B cell (primary cell): ENCODE measurements at regions not wholly inside any gene's neighbourhood (a gene's known extent, or its start where the extent isn't known, plus 50 kb on each side); places are given as distances from the start of the nearest gene placed in this dataset.

Experiments used
- ATAC-seq: fragments of 200-7000 bp; cut with Tn5 transposase; one replicate; pipeline ENCODE4 v1.10.0; 2021; ENCODE audit warnings: low read depth, mild to moderate bottlenecking, moderate number of reproducible peaks, moderate library complexity
- CTCF ChIA-PET: fragments of 350-600 bp; sonication (Branson Sonifier 250); formaldehyde crosslinking; loops from one replicate; lab custom pipeline; 2021; ENCODE audit warnings: antibody characterized with exemption, inconsistent platforms; lab: Charles Lee
- POLR2A ChIA-PET: fragments of 350-600 bp; sonication (Branson Sonifier 250); formaldehyde crosslinking; loops from one replicate; lab custom pipeline; 2021; ENCODE audit warnings: antibody characterized with exemption; lab: Charles Lee
- DNase-seq: peaks from one replicate; pipeline ENCODE4 v3.0.0; 2013
- H2AFZ ChIP-seq: 2 replicates; pipeline ENCODE4 v1.6.1; 2012; ENCODE audit warnings: mild to moderate bottlenecking, low read depth, low read length; ENCODE audit not compliant: insufficient read depth, poor library complexity, severe bottlenecking
- H3K27ac ChIP-seq, 2 donors: 1 replicate in 1 of 2; 2 replicates in 1 of 2; pipeline ENCODE4 v1.5.1; 2012 to 2013; ENCODE audit warnings: low read length in 2 of 2, mild to moderate bottlenecking in 2 of 2, moderate library complexity in 1 of 2
- H3K27me3 ChIP-seq, 4 experiments: fragments of 200-600 bp in 1 of 4; sonication (generic) in 1 of 4; replicated peaks in 1 of 4; 1 replicate in 2 of 4; 2 replicates in 2 of 4; pipeline versions ENCODE4 v1.6.1 to v1.7.0; 2013 to 2016; ENCODE audit warnings: low read length in 3 of 4, mild to moderate bottlenecking in 2 of 4, mixed read lengths in 1 of 4, moderate library complexity in 1 of 4; ENCODE audit not compliant: insufficient read depth in 4 of 4, control insufficient read depth in 3 of 4; ENCODE audit errors: control extremely low read depth in 1 of 4
- H3K36me3 ChIP-seq, 2 experiments: replicated peaks in 1 of 2; 1 replicate in 1 of 2; 2 replicates in 1 of 2; pipeline versions ENCODE4 v1.6.1 to v1.7.1; 2013; ENCODE audit warnings: low read length in 1 of 2; ENCODE audit not compliant: insufficient read depth in 2 of 2, control insufficient read depth in 1 of 2; ENCODE audit errors: control extremely low read depth in 1 of 2, extremely low read depth in 1 of 2
- H3K4me1 ChIP-seq, 2 donors: fragments of 200-600 bp in 1 of 2; sonication (generic) in 1 of 2; 1 replicate in 1 of 2; 2 replicates in 1 of 2; pipeline versions ENCODE4 v1.5.1 to v1.6.1; 2013 to 2017; ENCODE audit warnings: low read length in 2 of 2; ENCODE audit not compliant: control insufficient read depth in 2 of 2, insufficient read depth in 2 of 2
- H3K4me2 ChIP-seq: replicated peaks from 2 replicates; pipeline ENCODE3; 2012; ENCODE audit warnings: mild to moderate bottlenecking, low read depth, low read length; ENCODE audit not compliant: poor library complexity, severe bottlenecking
- H3K4me3 ChIP-seq, 5 experiments: fragments of 200-600 bp in 1 of 5; sonication (generic) in 1 of 5; 1 replicate in 3 of 5; 2 replicates in 2 of 5; pipeline versions ENCODE4 v1.5.1 to v1.7.0; 2011 to 2016; ENCODE audit warnings: low read length in 4 of 5, mild to moderate bottlenecking in 4 of 5, low read depth in 2 of 5, control low read depth in 1 of 5, moderate library complexity in 1 of 5; ENCODE audit not compliant: insufficient read depth in 1 of 5; ENCODE audit errors: control extremely low read depth in 1 of 5, extremely low read depth in 1 of 5
- H3K79me2 ChIP-seq: fragments of 200-600 bp; sonication (generic); one replicate; pipeline ENCODE4 v1.6.0; 2016; ENCODE audit warnings: low read length; ENCODE audit not compliant: control insufficient read depth, insufficient read depth
- H3K9ac ChIP-seq: fragments of 200-600 bp; sonication (generic); 2 replicates; pipeline ENCODE4 v1.6.1; 2017; ENCODE audit warnings: mild to moderate bottlenecking, low read length, moderate library complexity
- H3K9me3 ChIP-seq, 3 donors: one replicate each; pipeline versions ENCODE4 v1.6.1 to v1.7.1; 2013; ENCODE audit warnings: low read length in 2 of 3; ENCODE audit not compliant: control insufficient read depth in 2 of 3, insufficient read depth in 1 of 3; ENCODE audit errors: control extremely low read depth in 1 of 3
- H4K20me1 ChIP-seq: 2 replicates; pipeline ENCODE4 v1.6.0; 2012; ENCODE audit warnings: mild to moderate bottlenecking, low read length; ENCODE audit not compliant: insufficient read depth, control insufficient read depth, poor library complexity, severe bottlenecking
- H3K27ac Mint-ChIP-seq: one replicate; pipeline ENCODE4 v1.8.0; 2021; ENCODE audit warnings: mixed read lengths
- H3K27me3 Mint-ChIP-seq: one replicate; pipeline ENCODE4 v1.8.0; 2021; ENCODE audit warnings: mixed read lengths
- H3K4me1 Mint-ChIP-seq: one replicate; pipeline ENCODE4 v1.8.0; 2021; ENCODE audit warnings: mixed read lengths
- H3K4me3 Mint-ChIP-seq: one replicate; pipeline ENCODE4 v1.8.0; 2021; ENCODE audit warnings: mixed read lengths
- H3K9me3 Mint-ChIP-seq: one replicate; pipeline ENCODE4 v1.8.0; 2022; ENCODE audit warnings: mixed read lengths; ENCODE audit not compliant: insufficient read depth
- CTCF ChIP-seq: fragments of 200-600 bp; IDR thresholded peaks from one replicate; pipeline ENCODE4 v1.8.0; 2022; ENCODE audit warnings: antibody characterized with exemption, mild to moderate bottlenecking
- EZH2 ChIP-seq: IDR thresholded peaks from 2 replicates; pipeline ENCODE4 v1.6.1; 2012; ENCODE audit warnings: borderline replicate concordance, low read depth, mild to moderate bottlenecking, moderate library complexity, low read length; ENCODE audit not compliant: insufficient read depth, poor library complexity, severe bottlenecking
- WGBS: methylation state at CpG from one replicate; pipeline ENCODE4 v1.1.5; 2013; ENCODE audit warnings: missing lambda C conversion rate; ENCODE audit not compliant: insufficient coverage; 5-methylcytosine and 5-hydroxymethylcytosine counted together
- intact Hi-C: fragments of 100-400 bp; cut with micrococcal nuclease; formaldehyde crosslinking; loops from one replicate; pipeline ENCODE4 v1.10.0; 2022

- ATAC-seq, result no peak
- Histone ChIP-seq H3K9ac (no peak overlapping the region), H3K36me3 (no peaks in the 10 kb centered on the region), H3K79me2 (no peaks in the 10 kb centered on the region), H4K20me1 (no peaks in the 10 kb centered on the region), H3K4me2 (no peak overlapping the region), H2AFZ (no peak overlapping the region), H3K27me3 (no peaks in the 10 kb centered on the region), H3K4me1 (no peaks in the 10 kb centered on the region), H3K4me3 (no peak overlapping the region), H3K27ac (no peak overlapping the region), H3K9me3 (no peaks in the 10 kb centered on the region)
- DNase-seq, result no peak
- ChIA-PET POLR2A (no interaction called here), CTCF (no interaction called here)
- intact Hi-C loops, result no loop called here
- no peak for TF ChIP-seq CTCF
- TF ChIP-seq EZH2, result no peak
- no peaks in the 10 kb centered on the region for H3K9me3 Mint-ChIP-seq
- H3K4me3 Mint-ChIP-seq, result no peak overlapping the region
- 95% methylated on average over 6 of the region's 9 CpGs for WGBS
- peaks cover 4% of the 10 kb centered on the region for H3K27me3 Mint-ChIP-seq
- no peak overlapping the region for H3K27ac Mint-ChIP-seq
- no peaks in the 10 kb centered on the region for H3K4me1 Mint-ChIP-seq
Observed at GRCh38 chr9:99459919-99460318, 237.8 kb downstream of the SEC61B start.

- Histone ChIP-seq H3K9ac (no peak overlapping the region), H3K27ac (no peak overlapping the region), H2AFZ (no peak overlapping the region), H3K9me3 (no peaks in the 10 kb centered on the region), H3K4me3 (no peak overlapping the region), H3K36me3 (no peaks in the 10 kb centered on the region), H4K20me1 (no peaks in the 10 kb centered on the region), H3K79me2 (no peaks in the 10 kb centered on the region), H3K27me3 (no peaks in the 10 kb centered on the region), H3K4me1 (no peaks in the 10 kb centered on the region), H3K4me2 (no peak overlapping the region)
- no peak for TF ChIP-seq EZH2
- no peak for TF ChIP-seq CTCF
- ATAC-seq (no peak), DNase-seq (no peak)
- H3K27me3 Mint-ChIP-seq, result no peaks in the 10 kb centered on the region
- intact Hi-C loops, result no loop called here
- no peak overlapping the region for H3K27ac Mint-ChIP-seq
- whole genome bisulfite sequencing, result 95% methylated on average over 4 of the region's 4 CpGs
- no peaks in the 10 kb centered on the region for H3K4me1 Mint-ChIP-seq
- ChIA-PET POLR2A (no interaction called here), CTCF (no interaction called here)
- no peaks in the 10 kb centered on the region for H3K9me3 Mint-ChIP-seq
- no peak overlapping the region for H3K4me3 Mint-ChIP-seq
Observed at GRCh38 chr9:99463131-99463530, 241.0 kb downstream of the SEC61B start.
